Upper lobe of left lung (tissue), 6 donors: ENCODE measurements at regions not wholly inside any gene's neighbourhood (a gene's known extent, or its start where the extent isn't known, plus 50 kb on each side); places are given as distances from the start of the nearest gene placed in this dataset.
"Not testable (repeated sequence)": the region's sequence is repeated elsewhere in the genome, so short reads cannot be mapped to it uniquely, and the experiment has no call there.

Source experiments
- ATAC-seq, 2 donors: fragments of 200-7000 bp; cut with Tn5 transposase; one replicate each; pipeline ENCODE4 v1.9.1; 2022; ENCODE audit warnings: mild to moderate bottlenecking in 2 of 2, moderate library complexity in 2 of 2; ENCODE audit not compliant: low FRiP score in 2 of 2
- DNase-seq, 2 donors: peaks; one replicate each; pipeline ENCODE4 v3.0.0-alpha.2; 2019 to 2020
- H3K27ac ChIP-seq, 4 donors: fragments of 200-600 bp; sonication (generic); one replicate each; pipeline ENCODE4 v1.5.1; 2016 to 2019
- H3K27me3 ChIP-seq, 4 donors: fragments of 200-600 bp; sonication (generic); one replicate each; pipeline ENCODE4 v1.5.1; 2017 to 2019
- H3K36me3 ChIP-seq, 4 donors: fragments of 200-600 bp; sonication (generic); one replicate each; pipeline ENCODE4 v1.5.1; 2016 to 2019
- H3K4me1 ChIP-seq, 4 donors: fragments of 200-600 bp; sonication (generic); one replicate each; pipeline ENCODE4 v1.5.1; 2018 to 2019
- H3K4me3 ChIP-seq, 4 donors: fragments of 200-600 bp; sonication (generic); one replicate each; pipeline ENCODE4 v1.5.1; 2017 to 2019; ENCODE audit warnings: mild to moderate bottlenecking in 2 of 4, moderate library complexity in 1 of 4
- H3K9me3 ChIP-seq, 4 donors: fragments of 200-600 bp; sonication (generic); one replicate each; pipeline ENCODE4 v1.5.1; 2018 to 2019
- EP300 ChIP-seq, 4 donors: sonication (generic); formaldehyde crosslinking; IDR thresholded peaks; one replicate each; pipeline ENCODE4 v1.5.1; 2017; ENCODE audit warnings: antibody characterized with exemption in 4 of 4, control low read depth in 2 of 4
- POLR2A ChIP-seq, 4 donors: fragments of 450-650 bp; IDR thresholded peaks; one replicate each; pipeline ENCODE4 v1.5.1; 2016 to 2017; ENCODE audit warnings: antibody characterized with exemption in 4 of 4, mild to moderate bottlenecking in 2 of 4
- POLR2AphosphoS5 ChIP-seq, 2 donors: sonication (generic); formaldehyde crosslinking; IDR thresholded peaks; one replicate each; pipeline ENCODE4 v1.5.1; 2017; ENCODE audit warnings: antibody characterized with exemption in 2 of 2
- WGBS, 2 donors: methylation state at CpG; one replicate each; pipeline ENCODE4 v1.1.5; 2017 to 2018; 5-methylcytosine and 5-hydroxymethylcytosine counted together
- TF ChIP-seq, protein P1 (sequence below), 6 experiments: fragments of 450-650 bp in 4 of 6; fragments of 200-600 bp in 2 of 6; sonication (generic) in 2 of 6; IDR thresholded peaks; one replicate each; pipeline ENCODE4 v1.5.1; 2016 to 2019; ENCODE audit warnings: antibody characterized with exemption in 6 of 6
- donor health status: DM: no; HTN: no; CAD: no; lungs with moderate emphysema.
- donor health status: DM: no; HTN: yes; CAD: no; lungs with severe emphysema.

DNA sequence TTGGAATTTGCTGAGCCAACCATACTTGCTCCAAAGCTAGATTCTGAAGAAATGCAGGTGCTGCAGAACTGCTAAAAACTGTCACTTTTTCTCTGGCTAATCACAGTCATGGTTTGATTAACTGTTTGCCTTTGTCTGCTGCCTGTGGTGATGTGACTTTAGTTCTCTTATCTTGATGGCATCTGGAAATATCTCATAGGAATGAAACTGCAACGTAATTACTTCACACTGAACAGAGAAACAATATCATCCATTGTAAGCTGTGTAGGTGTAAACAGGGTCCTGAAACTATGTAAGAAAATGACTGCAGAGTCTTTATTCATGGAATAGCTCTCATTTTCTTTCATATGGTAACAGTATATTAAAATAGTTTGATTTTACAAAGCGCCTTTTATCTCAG, 721.9 kb upstream of the HS3ST5 start:
- Histone ChIP-seq H3K27ac (no peak overlapping the region), H3K36me3 (no peaks in the 10 kb centered on the region), H3K9me3 (no peaks in the 10 kb centered on the region), H3K4me1 (no peaks in the 10 kb centered on the region), H3K4me3 (no peak overlapping the region), H3K27me3 (no peaks in the 10 kb centered on the region)
- DNase-seq (no peak), ATAC-seq (no peak)
- 48 to 80% methylated on average over 2 of the region's 2 CpGs for WGBS, 2 donors
- TF ChIP-seq, protein P1, sequence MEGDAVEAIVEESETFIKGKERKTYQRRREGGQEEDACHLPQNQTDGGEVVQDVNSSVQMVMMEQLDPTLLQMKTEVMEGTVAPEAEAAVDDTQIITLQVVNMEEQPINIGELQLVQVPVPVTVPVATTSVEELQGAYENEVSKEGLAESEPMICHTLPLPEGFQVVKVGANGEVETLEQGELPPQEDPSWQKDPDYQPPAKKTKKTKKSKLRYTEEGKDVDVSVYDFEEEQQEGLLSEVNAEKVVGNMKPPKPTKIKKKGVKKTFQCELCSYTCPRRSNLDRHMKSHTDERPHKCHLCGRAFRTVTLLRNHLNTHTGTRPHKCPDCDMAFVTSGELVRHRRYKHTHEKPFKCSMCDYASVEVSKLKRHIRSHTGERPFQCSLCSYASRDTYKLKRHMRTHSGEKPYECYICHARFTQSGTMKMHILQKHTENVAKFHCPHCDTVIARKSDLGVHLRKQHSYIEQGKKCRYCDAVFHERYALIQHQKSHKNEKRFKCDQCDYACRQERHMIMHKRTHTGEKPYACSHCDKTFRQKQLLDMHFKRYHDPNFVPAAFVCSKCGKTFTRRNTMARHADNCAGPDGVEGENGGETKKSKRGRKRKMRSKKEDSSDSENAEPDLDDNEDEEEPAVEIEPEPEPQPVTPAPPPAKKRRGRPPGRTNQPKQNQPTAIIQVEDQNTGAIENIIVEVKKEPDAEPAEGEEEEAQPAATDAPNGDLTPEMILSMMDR (IDR thresholded peaks at IDR 0.05), result no peak
- TF ChIP-seq EP300 (IDR thresholded peaks at IDR 0.05) (no peak), POLR2AphosphoS5 (IDR thresholded peaks at IDR 0.05) (no peak), POLR2A (IDR thresholded peaks at IDR 0.05) (no peak)

- H3K27ac ChIP-seq, result no peak overlapping the region
- no peaks in the 10 kb centered on the region for H3K36me3 ChIP-seq
- DNase-seq (no peak), ATAC-seq (no peak)
- no peaks in the 10 kb centered on the region for H3K4me1 ChIP-seq
- H3K4me3 ChIP-seq, result no peak overlapping the region
- TF ChIP-seq, protein P1 (IDR thresholded peaks at IDR 0.05), result no peak
- H3K9me3 ChIP-seq, result no peaks in the 10 kb centered on the region
- no peaks in the 10 kb centered on the region for H3K27me3 ChIP-seq
Measured at GRCh38 chr6:115060581-115060980, 717.8 kb upstream of the HS3ST5 start.

- H3K4me1 ChIP-seq, result no peaks in the 10 kb centered on the region
- no peaks in the 10 kb centered on the region for H3K9me3 ChIP-seq
- TF ChIP-seq EP300 (IDR thresholded peaks at IDR 0.05) (no peak), POLR2A (IDR thresholded peaks at IDR 0.05) (no peak)
- TF ChIP-seq, protein P1 (IDR thresholded peaks at IDR 0.05), result no peak
- H3K4me3 ChIP-seq, result no peak overlapping the region
- DNase-seq (no peak), ATAC-seq (no peak)
- no peaks in the 10 kb centered on the region for H3K36me3 ChIP-seq
- no peak overlapping the region for H3K27ac ChIP-seq
- no peaks in the 10 kb centered on the region for H3K27me3 ChIP-seq
- 43 to 52% methylated on average over 3 of the region's 3 CpGs for WGBS, 2 donors
Measured at GRCh38 chr6:115058414-115059211, 715.8 kb upstream of the HS3ST5 start.

GRCh38 chr6:115055579-115055978, 712.8 kb upstream of the HS3ST5 start:
- TF ChIP-seq EP300 (IDR thresholded peaks at IDR 0.05) (no peak), POLR2A (IDR thresholded peaks at IDR 0.05) (no peak), POLR2AphosphoS5 (IDR thresholded peaks at IDR 0.05) (no peak)
- TF ChIP-seq, protein P1 (IDR thresholded peaks at IDR 0.05), result no peak
- H3K9me3 ChIP-seq, result no peaks in the 10 kb centered on the region
- H3K4me1 ChIP-seq, result no peaks in the 10 kb centered on the region
- no peaks in the 10 kb centered on the region for H3K27me3 ChIP-seq
- no peak overlapping the region for H3K4me3 ChIP-seq
- ATAC-seq (no peak), DNase-seq (no peak)
- H3K27ac ChIP-seq, result no peak overlapping the region
- no peaks in the 10 kb centered on the region for H3K36me3 ChIP-seq

DNA sequence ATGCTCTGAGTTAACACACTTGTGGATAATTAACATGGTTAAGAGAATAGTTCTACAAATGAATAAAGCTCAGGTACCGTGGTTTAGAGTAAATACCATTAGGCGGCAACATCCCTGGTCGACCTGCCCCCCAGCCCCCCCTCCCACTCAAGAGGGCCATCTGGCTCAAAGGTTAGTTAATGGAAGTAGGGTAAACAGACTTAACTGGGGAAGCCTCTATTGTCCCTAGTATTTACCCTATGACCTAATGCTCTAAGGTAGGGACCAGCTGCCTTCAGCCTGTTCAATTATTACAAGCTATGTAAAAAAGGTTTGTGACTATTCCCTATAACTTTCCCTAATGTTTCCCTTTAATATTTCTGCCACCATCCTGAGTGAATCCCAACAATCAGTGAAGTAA, 711.4 kb upstream of the HS3ST5 start:
- ATAC-seq, DNase-seq: not testable (repeated sequence)

More for the DNA sequence above, 711.4 kb upstream of the HS3ST5 start:
- H3K4me1 ChIP-seq, H3K36me3 ChIP-seq, H3K27me3 ChIP-seq, H3K27ac ChIP-seq, H3K4me3 ChIP-seq, H3K9me3 ChIP-seq: not testable (repeated sequence)
- 53 to 72% methylated on average over 3 of the region's 3 CpGs for WGBS, 2 donors
